Activated CD4-positive, alpha-beta T cell treated with anti-CD3 and anti-CD28 coated beads for 48 hours (primary cell): ENCODE measurements at regions not wholly inside any gene's neighbourhood (a gene's known extent, or its start where the extent isn't known, plus 50 kb on each side); places are given as distances from the start of the nearest gene placed in this dataset.

Source experiments
- DNase-seq: peaks from one replicate; pipeline ENCODE4 v3.0.0-alpha.2; 2020

- DNase-seq, result no peak
These were observed 221.2 kb downstream of the BUD13 start for GRCh38 chr11:116551576-116551975.

DNA sequence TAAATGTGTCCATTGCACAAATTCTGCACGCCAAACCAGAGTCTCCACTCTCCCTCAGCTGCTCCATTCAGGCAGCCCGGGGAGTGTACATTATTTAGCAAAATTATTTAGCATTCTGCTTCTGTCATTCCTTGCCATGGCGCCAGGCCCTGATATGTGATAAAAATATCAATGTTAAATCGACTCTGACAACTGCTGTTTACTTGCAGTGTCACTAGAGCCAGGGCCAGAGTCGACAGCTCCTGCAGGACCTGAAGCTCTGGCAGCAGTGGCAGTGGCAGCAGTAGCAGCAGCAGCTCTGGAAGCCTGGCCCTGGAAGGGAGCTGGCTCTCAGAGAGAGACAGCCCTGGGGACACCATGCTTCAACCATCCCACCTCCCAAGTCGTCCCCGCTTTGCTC, 224.5 kb downstream of the BUD13 start:
- no peak for DNase-seq

GRCh38 chr11:116547571-116547970, 225.2 kb downstream of the BUD13 start:
- no peak for DNase-seq

DNA sequence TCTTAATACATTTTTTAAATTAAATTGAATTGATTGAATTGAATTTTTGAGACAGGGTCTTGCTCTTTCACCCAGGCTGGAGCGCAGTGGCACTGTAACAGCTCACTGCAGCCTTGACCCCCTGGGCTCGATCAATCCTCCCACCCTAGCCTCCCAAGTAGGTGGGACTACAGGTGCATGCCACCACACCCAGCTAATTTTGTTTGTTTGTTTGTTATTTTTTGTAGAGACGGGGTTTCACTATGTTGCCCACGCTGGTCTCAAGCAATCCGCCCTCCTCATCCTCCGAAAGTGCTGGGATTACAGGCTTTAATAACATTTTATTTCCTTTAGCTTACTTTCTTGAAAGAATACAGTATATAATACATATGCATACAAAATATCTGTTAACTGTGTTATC, 226.9 kb downstream of the BUD13 start:
- no peak for DNase-seq

- DNase-seq, result no peak
These were observed 228.1 kb downstream of the BUD13 start for GRCh38 chr11:116544721-116545120.

DNA sequence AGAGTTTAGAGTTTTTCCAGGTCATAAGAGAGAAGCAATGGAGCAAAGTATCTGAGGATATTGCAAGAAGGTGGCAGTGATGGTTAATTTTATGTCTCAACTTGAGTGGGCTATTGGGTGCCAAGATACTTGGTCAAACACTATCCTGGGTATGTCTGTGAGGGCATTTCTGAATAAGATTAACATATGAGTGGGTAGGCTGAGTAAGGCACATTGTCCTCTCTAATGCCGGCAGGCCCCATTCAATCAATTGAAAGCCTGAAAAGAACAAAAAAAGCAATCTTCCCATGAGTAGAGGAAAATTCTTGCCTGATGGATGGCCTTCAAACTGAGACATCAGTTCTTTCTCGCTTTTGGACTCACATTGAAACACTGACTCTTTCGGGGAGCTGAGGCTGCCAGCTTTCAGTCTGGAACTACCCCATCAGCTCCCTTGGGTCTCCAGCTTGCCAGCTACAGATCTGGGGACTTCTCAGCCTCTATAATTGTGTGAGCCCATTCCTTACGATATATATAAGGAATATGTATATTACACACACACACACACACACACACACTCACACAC, 228.8 kb downstream of the BUD13 start:
- no peak for DNase-seq

GRCh38 chr11:116543099-116543498, 229.7 kb downstream of the BUD13 start:
- DNase-seq, result no peak

- DNase-seq, result no peak
These were observed 230.4 kb downstream of the BUD13 start for GRCh38 chr11:116542406-116542805.

GRCh38 chr11:116541460-116541859, 231.3 kb downstream of the BUD13 start:
- DNase-seq, result no peak

DNA sequence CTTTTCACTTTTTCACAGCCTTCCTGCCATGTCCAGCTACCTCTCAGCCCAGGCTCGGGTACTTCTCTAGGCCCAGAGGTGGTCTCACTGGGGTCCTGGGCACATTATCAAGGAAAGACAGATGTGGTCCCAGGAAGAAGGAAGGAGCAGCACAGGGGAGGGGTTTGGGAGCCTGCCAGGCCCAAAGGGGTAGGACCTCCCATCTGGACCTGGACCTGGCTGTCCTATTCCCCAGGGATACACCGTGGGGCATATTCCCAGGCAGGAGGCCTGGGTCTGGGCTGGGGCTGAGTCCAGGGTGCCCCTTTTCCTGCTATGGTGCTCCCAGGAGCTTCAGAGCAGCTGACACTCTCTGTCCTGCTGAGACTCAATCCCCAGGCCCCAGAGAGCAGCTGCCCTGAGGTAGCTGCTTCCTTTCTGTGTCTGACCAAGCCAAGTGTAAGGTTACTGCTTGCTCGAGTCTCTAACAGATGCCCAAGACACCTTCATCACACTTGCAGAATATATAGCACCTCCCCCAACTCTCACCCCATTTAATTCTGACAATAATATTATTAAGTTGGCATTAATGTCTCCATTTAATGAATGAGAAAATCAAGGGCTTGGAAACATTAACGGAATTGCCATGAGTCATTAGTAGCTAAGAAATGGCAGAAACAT, 232.0 kb downstream of the BUD13 start:
- no peak for DNase-seq

- DNase-seq, result no peak
These were observed 232.9 kb downstream of the BUD13 start for GRCh38 chr11:116539836-116540418.

DNA sequence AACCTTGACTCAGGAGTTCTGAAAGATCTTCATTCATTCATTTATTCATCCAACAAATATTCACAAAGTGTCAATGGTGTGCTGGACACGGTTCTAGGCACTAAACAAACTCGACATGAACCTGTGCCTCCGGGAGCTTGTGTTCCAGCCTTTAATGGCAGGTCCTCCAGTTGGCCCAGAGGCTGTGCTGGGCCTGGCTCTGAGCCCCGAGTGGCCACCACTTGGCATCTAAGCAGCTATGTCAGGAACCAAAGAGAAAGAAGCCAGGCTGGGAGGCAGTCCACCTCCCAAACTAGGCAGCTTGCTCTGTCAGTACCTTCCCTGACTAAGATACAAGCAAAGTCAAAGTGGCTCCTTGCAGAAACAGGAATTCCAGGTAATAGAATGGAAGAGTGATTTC, 233.6 kb downstream of the BUD13 start:
- no peak for DNase-seq

DNA sequence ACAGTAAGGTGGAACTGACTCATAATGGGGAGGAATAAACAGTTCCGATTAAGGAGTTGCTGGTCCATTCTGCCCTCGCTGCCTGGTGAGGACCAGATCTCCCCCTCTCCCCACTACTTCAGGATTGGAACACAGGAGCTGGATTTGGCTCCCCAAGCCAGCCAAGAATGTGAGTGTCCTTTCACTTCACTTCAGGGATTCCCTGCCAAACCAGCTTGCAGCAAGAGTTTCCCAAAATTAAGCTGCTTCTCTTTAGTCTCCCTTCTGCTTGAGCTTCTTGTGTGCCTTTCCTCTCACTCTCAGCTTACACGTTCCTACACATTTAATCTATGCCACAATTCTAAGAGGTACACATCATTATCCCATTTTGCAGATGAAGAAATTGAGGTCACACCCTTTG, 234.1 kb downstream of the BUD13 start:
- no peak for DNase-seq

DNA sequence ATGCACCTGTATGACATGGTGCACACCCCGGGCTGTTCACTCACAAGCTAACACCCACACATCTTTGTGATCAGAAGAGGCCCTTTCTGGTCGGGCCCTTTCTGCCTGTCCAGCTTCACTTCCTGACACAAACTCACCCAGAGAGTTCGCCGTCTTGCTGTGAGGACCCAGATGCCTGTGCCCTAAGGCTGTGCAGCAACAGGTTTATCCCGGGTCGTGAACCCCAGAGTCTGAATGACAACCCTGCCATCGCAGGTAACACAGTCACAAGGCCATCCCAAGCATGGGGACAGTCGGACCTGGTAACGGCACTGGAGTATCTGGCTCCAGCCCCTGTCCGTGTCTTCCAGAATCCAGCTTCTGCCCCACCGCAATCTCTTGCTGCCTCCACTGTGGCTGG, 235.1 kb downstream of the BUD13 start:
- DNase-seq, result no peak

GRCh38 chr11:116537121-116537520, 235.7 kb downstream of the BUD13 start:
- DNase-seq, result no peak

GRCh38 chr11:116536416-116536815, 236.4 kb downstream of the BUD13 start:
- no peak for DNase-seq

DNA sequence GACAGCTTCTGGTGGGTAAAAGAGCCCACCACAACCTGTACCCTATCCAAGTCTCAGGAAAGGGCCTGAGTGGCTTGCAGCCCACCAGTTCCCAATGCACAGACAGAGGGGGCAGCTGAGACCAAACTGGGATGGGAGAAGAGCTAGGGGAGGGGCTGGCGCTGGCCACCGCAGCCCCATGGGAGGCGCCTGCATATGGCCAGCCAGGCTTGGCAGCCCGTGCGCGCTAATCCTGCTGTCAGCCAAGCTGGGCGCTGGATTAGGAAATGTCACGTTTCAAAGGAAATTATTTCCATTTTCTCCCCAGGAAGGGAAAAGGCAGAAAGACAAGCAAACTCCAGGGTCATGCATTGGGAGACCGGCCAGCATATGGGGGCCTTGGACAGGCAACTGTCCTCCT, 236.8 kb downstream of the BUD13 start:
- no peak for DNase-seq

DNA sequence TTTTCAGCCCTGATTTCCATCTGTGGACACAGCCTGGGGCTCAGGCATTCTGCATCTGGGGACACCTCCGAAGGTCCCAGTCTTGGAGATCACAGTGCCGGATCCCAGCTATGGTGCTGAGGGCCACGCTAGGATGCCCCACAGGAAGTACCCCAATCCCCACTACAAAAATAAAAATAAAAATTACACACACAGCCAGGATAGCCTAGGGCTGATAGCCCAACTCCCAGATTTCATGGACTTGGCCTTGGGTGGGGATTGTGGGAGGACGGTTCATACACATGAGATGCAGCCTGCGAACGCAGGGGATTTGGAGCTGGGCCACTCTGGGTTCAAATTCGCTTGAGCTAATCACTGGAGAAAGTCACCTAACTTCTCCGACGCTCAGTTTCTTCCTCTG, 237.7 kb downstream of the BUD13 start:
- no peak for DNase-seq

DNA sequence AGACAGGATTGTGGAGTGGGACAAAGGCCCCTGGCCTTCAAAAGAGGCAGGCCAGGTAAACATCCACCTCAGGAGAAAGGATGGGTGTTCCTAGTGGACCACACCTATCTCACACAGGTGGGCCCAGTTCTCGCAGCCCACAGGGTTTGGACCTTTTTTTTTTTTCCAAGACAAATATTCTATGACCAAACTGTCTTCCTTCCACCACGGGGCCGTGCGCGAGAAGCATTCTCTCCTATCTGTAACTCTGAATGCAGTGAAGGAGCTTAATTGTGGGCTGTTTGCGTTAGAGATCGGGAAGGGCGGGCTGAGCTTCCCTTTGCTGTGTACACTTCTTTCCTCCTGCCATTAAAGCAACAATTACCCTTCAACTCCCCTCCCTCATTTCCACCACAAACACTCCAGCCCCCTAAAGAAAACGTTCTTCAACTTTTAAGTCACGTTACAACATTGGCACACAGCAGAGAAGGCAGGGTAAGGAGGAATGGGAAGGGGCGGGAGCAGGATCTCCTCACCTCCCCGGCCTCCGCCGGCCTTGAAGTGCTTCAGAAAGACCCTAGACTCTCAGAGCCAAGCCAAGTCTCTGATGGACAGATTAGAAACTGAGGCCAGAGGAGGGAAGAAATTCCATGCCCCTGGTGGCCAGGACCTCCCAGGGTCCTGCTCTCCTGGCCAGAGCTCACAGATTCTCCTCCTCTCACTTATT, 238.4 kb downstream of the BUD13 start:
- no peak for DNase-seq

DNA sequence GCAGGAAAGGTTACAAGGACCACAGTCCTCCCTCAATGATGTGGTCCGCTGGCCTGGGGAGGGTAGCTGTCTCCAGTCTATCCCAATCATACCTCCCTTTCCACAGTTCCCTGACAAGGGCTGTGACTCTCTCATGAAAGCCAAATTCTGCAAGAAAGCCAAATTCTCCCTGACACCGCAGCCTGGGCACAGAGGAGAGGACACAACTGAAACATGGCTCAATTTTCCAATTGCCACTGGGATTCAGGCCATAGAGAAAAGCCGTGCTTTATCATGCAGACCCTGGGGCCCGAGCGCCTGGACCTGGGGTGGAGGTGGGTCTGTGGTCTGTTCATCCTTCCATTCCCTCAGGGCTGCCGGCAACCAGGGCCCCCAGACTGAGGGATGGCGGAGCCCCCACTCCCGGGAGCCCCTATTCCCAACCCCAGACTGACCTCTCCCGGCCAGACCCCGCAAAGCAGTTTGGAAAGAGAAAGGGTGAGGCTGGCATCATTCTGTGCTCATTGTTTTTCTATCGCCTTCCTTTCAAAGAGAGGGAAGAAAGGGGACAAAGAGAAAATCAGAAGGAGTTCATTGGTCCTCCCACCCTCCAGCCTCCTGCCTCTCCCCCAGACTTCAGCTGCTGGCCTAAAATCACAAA, 239.5 kb downstream of the BUD13 start:
- no peak for DNase-seq

DNA sequence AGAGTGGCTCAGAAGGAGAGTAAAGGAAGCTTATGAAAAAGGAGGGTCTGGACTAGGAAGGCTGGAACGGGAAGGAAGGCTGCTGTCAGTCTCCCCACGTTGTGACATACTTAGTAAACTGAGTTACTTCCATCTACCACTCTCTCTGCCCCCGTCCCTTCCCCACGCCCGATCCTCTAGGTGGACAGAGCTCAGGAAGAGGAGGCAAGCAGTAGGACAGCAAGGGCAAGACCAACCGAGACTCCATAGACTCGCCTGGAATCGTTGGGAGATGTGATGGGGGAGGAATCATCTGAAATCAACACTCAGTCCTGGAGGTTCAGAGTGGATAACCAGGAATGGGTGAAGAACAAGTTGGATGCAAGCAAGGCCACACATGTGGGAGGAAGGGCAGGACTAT, 240.7 kb downstream of the BUD13 start:
- no peak for DNase-seq

GRCh38 chr11:116530705-116531104, 242.1 kb downstream of the BUD13 start:
- DNase-seq, result no peak

DNA sequence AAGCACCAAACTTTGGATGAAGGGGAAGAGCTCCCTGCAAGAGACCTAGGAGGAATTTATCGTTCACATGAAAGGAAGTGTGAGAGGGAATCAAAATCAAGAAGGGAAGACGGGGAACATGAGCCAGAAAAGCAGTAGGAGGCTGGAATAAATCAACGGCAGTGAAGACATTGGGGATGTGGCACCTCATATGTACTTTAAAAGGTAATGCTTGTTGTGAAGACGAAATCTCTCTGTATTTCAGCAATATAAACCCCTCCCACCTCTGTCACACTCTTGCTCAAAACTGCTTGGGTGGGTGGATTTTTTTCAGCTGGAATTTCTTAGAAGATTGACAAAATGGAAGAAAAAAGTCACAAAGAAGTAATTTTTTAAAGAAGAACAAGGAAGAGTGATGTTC, 243.5 kb downstream of the BUD13 start:
- no peak for DNase-seq
